ENCODE measurements at regions not wholly inside any gene's neighbourhood (a gene's known extent, or its start where the extent isn't known, plus 50 kb on each side); places are given as distances from the start of the nearest gene placed in this dataset.

- TF ChIP-seq EP300 (conservative IDR thresholded peaks at IDR 0.05; ENCODE audit: poor library complexity, severe bottlenecking): no peak
- no peak for TF ChIP-seq RAD21 (conservative IDR thresholded peaks at IDR 0.05)
- TF ChIP-seq POLR2AphosphoS5 (IDR thresholded peaks at IDR 0.05): no peak
These were observed 245.9 kb downstream of the BCOR start (continued) for GRCh38 chrX:39851745-39852455.

GRCh38 chrX:39852491-39852890, 245.3 kb downstream of the BCOR start:
- TF ChIP-seq MXI1 (conservative IDR thresholded peaks at IDR 0.05; ENCODE audit: poor library complexity, severe bottlenecking) (no peak), RAD21 (conservative IDR thresholded peaks at IDR 0.05) (no peak), TAF1 (IDR thresholded peaks at IDR 0.05; ENCODE audit: low read depth) (no peak)
- no peaks in the 10 kb centered on the region for H3K79me2 ChIP-seq (replicated peaks; ENCODE audit: insufficient read depth, low read length)
- no peaks in the 10 kb centered on the region for H3F3A ChIP-seq (ENCODE audit: insufficient read depth, low read length, poor library complexity, severe bottlenecking)
- H2AFZ ChIP-seq (ENCODE audit: low read depth, low read length): no peak overlapping the region
- no peaks in the 10 kb centered on the region for H3K36me3 ChIP-seq (ENCODE audit: insufficient read depth, low read length)
- H4K20me1 ChIP-seq (ENCODE audit: insufficient read depth): no peaks in the 10 kb centered on the region
- no peaks in the 10 kb centered on the region for H3K9me3 ChIP-seq (ENCODE audit: low read length)
- H3K4me2 ChIP-seq (ENCODE audit: low read length): no peak overlapping the region
- H3K27me3 ChIP-seq (ENCODE audit: insufficient read depth, low read depth, low read length): no peaks in the 10 kb centered on the region
- H3K9me2 ChIP-seq (ENCODE audit: insufficient read depth, low read length): no peaks in the 10 kb centered on the region
- no peak overlapping the region for H3K4me3 ChIP-seq (ENCODE audit: low read length)
- H3K27ac ChIP-seq (ENCODE audit: low read length): no peak overlapping the region
- H3K9ac ChIP-seq (ENCODE audit: low read length): no peak overlapping the region

- Histone ChIP-seq H3K36me3 (ENCODE audit: insufficient read depth, low read length) (no peaks in the 10 kb centered on the region), H4K20me1 (ENCODE audit: insufficient read depth) (no peaks in the 10 kb centered on the region), H3K9me3 (ENCODE audit: low read length) (no peaks in the 10 kb centered on the region), H3K9me2 (ENCODE audit: insufficient read depth, low read length) (no peaks in the 10 kb centered on the region), H3K9ac (ENCODE audit: low read length) (no peak overlapping the region), H3K4me3 (ENCODE audit: low read length) (no peak overlapping the region), H2AFZ (ENCODE audit: low read depth, low read length) (no peak overlapping the region), H3K27me3 (ENCODE audit: insufficient read depth, low read depth, low read length) (no peaks in the 10 kb centered on the region), H3K27ac (ENCODE audit: low read length) (no peak overlapping the region), H3K4me2 (ENCODE audit: low read length) (no peak overlapping the region), H3F3A (ENCODE audit: insufficient read depth, low read length, poor library complexity, severe bottlenecking) (no peaks in the 10 kb centered on the region), H3K79me2 (replicated peaks; ENCODE audit: insufficient read depth, low read length) (no peaks in the 10 kb centered on the region)
- no peak for TF ChIP-seq RAD21 (conservative IDR thresholded peaks at IDR 0.05)
- no peak for TF ChIP-seq EZH2 (IDR thresholded peaks at IDR 0.05; ENCODE audit: borderline replicate concordance, insufficient read depth, low read length, poor library complexity, severe bottlenecking)
These were observed 244.2 kb downstream of the BCOR start for GRCh38 chrX:39853417-39854030.

DNA sequence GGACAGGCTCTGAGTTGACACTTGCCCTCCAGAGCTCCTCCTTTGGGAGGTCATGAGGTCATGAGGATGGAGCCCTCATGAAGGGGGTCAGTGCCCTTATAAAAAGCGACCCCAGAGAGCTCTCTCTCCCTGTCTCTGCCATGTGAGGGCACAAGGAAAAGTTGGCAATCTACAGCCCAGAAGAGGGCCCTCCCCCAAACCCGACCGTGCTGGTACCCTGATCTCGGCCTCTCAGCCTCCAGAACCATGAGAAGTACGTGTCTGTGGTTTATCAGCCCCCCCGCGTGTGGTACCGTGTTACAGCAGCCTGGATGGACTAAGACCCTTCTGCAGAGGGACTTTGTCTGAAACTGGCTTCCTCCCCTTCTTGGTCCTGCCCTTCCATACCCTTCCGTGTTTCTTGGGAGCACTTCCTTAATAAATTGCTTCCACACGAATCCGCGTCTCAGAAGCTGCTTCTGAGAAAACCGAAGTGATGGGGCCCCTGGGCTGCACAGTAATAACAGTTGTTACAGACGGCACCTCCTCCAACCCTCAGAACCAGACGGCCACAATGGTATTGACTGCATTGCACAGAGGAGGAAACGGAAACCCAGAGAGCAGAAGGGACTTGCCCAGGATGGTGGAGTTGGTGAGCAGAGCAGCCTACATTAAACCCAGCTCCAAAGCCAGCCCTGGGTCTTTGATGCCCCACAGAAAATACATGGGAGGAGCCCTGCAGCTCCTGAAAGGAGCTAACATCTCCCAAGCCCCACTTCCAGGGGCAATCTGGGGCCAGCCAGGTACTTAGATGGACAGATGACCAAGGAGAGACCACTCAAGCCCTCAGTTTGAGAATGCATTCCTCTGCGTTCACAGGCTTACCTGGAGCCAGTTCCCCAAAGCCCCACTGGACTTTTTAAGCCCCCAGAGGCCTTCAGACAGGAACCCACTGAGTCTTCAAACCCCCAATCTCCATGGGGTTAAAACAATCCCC, 242.7 kb downstream of the BCOR start:
- Histone ChIP-seq H3K9me3 (ENCODE audit: low read length) (no peaks in the 10 kb centered on the region), H3K27ac (ENCODE audit: low read length) (no peak overlapping the region), H3K4me2 (ENCODE audit: low read length) (no peak overlapping the region), H3K4me3 (ENCODE audit: low read length) (no peak overlapping the region), H3K27me3 (ENCODE audit: insufficient read depth, low read depth, low read length) (no peaks in the 10 kb centered on the region), H3K36me3 (ENCODE audit: insufficient read depth, low read length) (no peaks in the 10 kb centered on the region), H2AFZ (ENCODE audit: low read depth, low read length) (no peak overlapping the region), H3K9me2 (ENCODE audit: insufficient read depth, low read length) (no peaks in the 10 kb centered on the region), H4K20me1 (ENCODE audit: insufficient read depth) (no peaks in the 10 kb centered on the region), H3K79me2 (replicated peaks; ENCODE audit: insufficient read depth, low read length) (no peaks in the 10 kb centered on the region), H3F3A (ENCODE audit: insufficient read depth, low read length, poor library complexity, severe bottlenecking) (no peaks in the 10 kb centered on the region), H3K9ac (ENCODE audit: low read length) (no peak overlapping the region)
- TF ChIP-seq EZH2 (IDR thresholded peaks at IDR 0.05; ENCODE audit: borderline replicate concordance, insufficient read depth, low read length, poor library complexity, severe bottlenecking): no peak
- no peak for TF ChIP-seq RAD21 (conservative IDR thresholded peaks at IDR 0.05)
- TF ChIP-seq, protein P1, sequence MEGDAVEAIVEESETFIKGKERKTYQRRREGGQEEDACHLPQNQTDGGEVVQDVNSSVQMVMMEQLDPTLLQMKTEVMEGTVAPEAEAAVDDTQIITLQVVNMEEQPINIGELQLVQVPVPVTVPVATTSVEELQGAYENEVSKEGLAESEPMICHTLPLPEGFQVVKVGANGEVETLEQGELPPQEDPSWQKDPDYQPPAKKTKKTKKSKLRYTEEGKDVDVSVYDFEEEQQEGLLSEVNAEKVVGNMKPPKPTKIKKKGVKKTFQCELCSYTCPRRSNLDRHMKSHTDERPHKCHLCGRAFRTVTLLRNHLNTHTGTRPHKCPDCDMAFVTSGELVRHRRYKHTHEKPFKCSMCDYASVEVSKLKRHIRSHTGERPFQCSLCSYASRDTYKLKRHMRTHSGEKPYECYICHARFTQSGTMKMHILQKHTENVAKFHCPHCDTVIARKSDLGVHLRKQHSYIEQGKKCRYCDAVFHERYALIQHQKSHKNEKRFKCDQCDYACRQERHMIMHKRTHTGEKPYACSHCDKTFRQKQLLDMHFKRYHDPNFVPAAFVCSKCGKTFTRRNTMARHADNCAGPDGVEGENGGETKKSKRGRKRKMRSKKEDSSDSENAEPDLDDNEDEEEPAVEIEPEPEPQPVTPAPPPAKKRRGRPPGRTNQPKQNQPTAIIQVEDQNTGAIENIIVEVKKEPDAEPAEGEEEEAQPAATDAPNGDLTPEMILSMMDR (IDR thresholded peaks at IDR 0.05; ENCODE audit: poor library complexity, severe bottlenecking): no peak
- TF ChIP-seq MXI1 (conservative IDR thresholded peaks at IDR 0.05; ENCODE audit: poor library complexity, severe bottlenecking): no peak
